Osteocyte (in vitro differentiated cells): ENCODE measurements at regions not wholly inside any gene's neighbourhood (a gene's known extent, or its start where the extent isn't known, plus 50 kb on each side); places are given as distances from the start of the nearest gene placed in this dataset.

Experiments
- DNase-seq: peaks from one replicate; pipeline ENCODE4 v3.0.0; 2021; ENCODE audit warnings: mixed read lengths; ENCODE audit not compliant: unreplicated experiment; ENCODE audit errors: extremely low spot score
- H3K27ac Mint-ChIP-seq: one replicate; pipeline ENCODE4 v1.8.0; 2021; ENCODE audit warnings: mild to moderate bottlenecking, mixed read lengths; ENCODE audit not compliant: unreplicated experiment
- H3K27me3 Mint-ChIP-seq: one replicate; pipeline ENCODE4 v1.8.0; 2021; ENCODE audit warnings: mixed read lengths; ENCODE audit not compliant: unreplicated experiment
- H3K36me3 Mint-ChIP-seq: one replicate; pipeline ENCODE4 v1.8.0; 2021; ENCODE audit warnings: mixed read lengths; ENCODE audit not compliant: unreplicated experiment
- H3K4me1 Mint-ChIP-seq: one replicate; pipeline ENCODE4 v1.8.0; 2021; ENCODE audit warnings: mixed read lengths; ENCODE audit not compliant: unreplicated experiment
- H3K4me3 Mint-ChIP-seq: one replicate; pipeline ENCODE4 v1.8.0; 2021; ENCODE audit warnings: mild to moderate bottlenecking, moderate library complexity, mixed read lengths; ENCODE audit not compliant: unreplicated experiment
- H3K9me3 Mint-ChIP-seq: one replicate; pipeline ENCODE4 v1.8.0; 2021; ENCODE audit warnings: mixed read lengths; ENCODE audit not compliant: unreplicated experiment
- TF ChIP-seq, protein P1 (sequence below): fragments of 200-600 bp; sonication (generic); IDR thresholded peaks from 2 replicates; pipeline ENCODE4 v1.5.0; 2021; ENCODE audit warnings: antibody characterized with exemption, mild to moderate bottlenecking, moderate library complexity

DNA sequence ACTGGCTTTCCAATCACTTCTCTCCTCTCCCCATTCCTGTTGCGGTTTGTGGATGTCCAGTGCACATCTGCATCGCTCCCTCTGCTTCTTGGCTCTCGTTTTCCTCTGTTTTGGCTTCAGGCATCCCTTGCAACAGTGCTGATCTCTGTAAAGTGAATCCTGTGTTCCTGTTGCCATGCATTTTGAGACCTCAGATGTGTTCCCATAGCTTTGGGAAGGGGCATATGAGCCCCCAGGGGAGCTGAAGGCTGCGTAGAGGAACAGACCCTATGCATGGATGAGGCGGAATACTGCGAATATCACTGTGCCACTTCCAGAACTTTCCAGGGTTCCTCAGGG lies 168.4 kb upstream of the HAAO start:
- no peaks in the 10 kb centered on the region for H3K36me3 Mint-ChIP-seq
- no peaks in the 10 kb centered on the region for H3K27me3 Mint-ChIP-seq
- H3K27ac Mint-ChIP-seq = peak overlapping the region; percentile 32
- H3K9me3 Mint-ChIP-seq = no peaks in the 10 kb centered on the region
- no peak overlapping the region for H3K4me3 Mint-ChIP-seq
- TF ChIP-seq, protein P1, sequence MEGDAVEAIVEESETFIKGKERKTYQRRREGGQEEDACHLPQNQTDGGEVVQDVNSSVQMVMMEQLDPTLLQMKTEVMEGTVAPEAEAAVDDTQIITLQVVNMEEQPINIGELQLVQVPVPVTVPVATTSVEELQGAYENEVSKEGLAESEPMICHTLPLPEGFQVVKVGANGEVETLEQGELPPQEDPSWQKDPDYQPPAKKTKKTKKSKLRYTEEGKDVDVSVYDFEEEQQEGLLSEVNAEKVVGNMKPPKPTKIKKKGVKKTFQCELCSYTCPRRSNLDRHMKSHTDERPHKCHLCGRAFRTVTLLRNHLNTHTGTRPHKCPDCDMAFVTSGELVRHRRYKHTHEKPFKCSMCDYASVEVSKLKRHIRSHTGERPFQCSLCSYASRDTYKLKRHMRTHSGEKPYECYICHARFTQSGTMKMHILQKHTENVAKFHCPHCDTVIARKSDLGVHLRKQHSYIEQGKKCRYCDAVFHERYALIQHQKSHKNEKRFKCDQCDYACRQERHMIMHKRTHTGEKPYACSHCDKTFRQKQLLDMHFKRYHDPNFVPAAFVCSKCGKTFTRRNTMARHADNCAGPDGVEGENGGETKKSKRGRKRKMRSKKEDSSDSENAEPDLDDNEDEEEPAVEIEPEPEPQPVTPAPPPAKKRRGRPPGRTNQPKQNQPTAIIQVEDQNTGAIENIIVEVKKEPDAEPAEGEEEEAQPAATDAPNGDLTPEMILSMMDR = no peak
- H3K4me1 Mint-ChIP-seq = peaks cover 69% of the 10 kb centered on the region
- DNase-seq = no peak

DNA sequence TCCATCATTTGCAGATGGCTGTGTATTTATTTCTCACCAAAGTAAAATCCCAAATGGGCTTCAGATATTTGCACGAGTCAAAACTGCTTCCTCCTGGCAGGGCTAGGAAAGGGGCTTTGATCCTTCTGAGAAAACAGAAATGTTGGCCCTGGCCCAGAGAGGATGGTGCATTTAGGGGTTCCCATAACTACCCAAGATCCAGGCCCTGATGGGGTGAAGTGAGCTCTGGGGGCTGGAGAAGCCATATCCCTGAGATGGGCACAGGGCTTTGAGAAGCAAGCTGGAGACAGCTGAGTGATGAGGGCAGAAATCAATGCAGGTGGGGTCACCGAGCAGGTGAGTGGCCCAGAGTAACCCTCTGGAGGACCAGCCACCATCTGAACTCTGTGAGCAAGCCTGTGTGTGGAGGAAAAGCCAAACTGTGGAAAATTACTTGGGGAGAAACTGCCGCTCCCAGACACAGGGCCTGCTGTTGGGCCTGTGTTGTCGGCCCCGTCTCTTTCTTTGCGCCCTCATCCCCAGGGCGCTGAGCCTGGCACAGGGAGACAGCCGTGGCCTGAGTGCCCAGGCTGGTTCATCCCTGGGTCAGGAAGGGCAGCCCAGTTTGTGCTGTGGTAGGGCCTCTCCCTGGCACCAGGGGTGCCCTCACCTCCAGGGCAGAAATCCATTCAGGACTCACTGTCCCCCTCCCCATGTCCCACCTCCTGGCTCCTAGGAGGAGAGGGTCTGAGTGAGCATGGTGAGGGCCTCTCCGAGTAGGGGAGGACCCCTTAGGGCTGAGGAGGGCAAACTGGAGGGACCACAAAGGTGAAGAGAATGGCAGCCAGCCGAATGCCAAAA lies 167.8 kb upstream of the HAAO start:
- H3K4me3 Mint-ChIP-seq = no peak overlapping the region
- TF ChIP-seq, protein P1 = no peak
- no peaks in the 10 kb centered on the region for H3K27me3 Mint-ChIP-seq
- H3K4me1 Mint-ChIP-seq = peaks cover 66% of the 10 kb centered on the region
- peak overlapping the region; percentile 78 for H3K27ac Mint-ChIP-seq
- no peak for DNase-seq
- no peaks in the 10 kb centered on the region for H3K36me3 Mint-ChIP-seq
- H3K9me3 Mint-ChIP-seq = no peaks in the 10 kb centered on the region

DNA sequence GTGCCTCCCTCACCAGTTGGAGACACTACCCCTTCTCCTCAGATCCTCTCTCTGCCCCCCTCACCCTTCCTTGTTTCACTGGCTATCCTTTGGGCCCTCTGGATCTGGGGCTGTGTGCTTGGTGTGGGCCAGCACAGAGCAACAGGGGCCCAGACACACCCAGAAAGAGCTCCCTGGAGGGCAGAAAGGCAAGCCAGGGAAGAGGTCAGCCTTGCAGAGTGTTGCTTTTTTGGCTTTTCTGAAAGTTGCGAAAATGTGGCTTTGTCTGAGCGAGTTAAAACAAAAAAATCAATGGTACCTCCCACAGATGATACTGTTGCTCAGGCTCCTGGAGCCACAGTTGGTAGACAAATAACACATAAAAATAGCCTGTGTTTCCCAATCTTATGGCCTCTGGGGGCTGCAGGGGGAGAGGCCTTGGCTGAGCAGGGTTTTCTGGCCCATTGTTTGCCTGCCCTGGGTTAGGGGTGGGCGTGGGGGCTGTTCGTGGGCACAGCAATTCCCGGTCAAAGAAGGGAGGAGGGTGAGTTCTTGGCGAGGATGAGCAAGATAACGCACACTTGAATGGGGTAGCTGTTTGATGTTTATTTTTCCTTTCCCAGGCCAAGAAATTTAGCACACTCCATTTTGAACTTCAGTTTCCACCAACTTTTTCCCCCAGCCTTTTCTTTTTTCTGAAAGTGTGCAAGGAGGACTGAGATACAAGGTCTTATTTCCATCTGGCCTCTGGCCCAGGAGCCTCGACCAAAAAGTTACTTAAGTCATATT lies 167.0 kb upstream of the HAAO start:
- no peaks in the 10 kb centered on the region for H3K27me3 Mint-ChIP-seq
- H3K4me1 Mint-ChIP-seq = peaks cover 65% of the 10 kb centered on the region
- DNase-seq = no peak
- peak overlapping the region; percentile 78 for H3K27ac Mint-ChIP-seq
- H3K9me3 Mint-ChIP-seq = no peaks in the 10 kb centered on the region
- TF ChIP-seq, protein P1 = no peak
- no peaks in the 10 kb centered on the region for H3K36me3 Mint-ChIP-seq
- H3K4me3 Mint-ChIP-seq = no peak overlapping the region

DNA sequence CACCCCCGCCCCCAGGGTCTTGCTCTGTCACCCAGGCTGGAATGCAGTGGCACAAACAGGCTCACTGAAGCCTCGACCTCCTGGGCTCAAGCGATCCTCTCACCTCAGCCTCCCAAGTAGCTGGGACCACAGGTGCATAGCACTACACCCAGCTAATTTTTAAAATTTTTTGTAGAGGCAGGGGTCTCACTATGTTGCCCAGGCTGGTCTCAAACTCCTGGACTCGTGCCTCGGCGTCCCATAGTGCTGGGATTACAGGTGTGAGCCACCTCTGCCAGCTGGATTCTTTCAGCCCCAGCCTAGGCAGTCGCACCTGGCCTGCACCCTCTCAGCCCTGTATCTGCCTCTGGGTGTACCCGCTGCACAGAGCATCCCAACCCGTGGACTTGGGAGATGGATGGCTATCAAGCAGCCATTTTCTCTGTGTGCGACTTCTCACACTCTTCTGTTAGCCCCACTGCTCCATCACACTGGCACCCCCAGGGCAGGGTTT lies 166.4 kb upstream of the HAAO start:
- Mint-ChIP-seq H3K9me3 (no peaks in the 10 kb centered on the region), H3K4me1 (peaks cover 68% of the 10 kb centered on the region), H3K27ac (peak overlapping the region; percentile 65), H3K27me3 (no peaks in the 10 kb centered on the region), H3K36me3 (no peaks in the 10 kb centered on the region), H3K4me3 (no peak overlapping the region)
- DNase-seq = no peak
- TF ChIP-seq, protein P1 = no peak

DNA sequence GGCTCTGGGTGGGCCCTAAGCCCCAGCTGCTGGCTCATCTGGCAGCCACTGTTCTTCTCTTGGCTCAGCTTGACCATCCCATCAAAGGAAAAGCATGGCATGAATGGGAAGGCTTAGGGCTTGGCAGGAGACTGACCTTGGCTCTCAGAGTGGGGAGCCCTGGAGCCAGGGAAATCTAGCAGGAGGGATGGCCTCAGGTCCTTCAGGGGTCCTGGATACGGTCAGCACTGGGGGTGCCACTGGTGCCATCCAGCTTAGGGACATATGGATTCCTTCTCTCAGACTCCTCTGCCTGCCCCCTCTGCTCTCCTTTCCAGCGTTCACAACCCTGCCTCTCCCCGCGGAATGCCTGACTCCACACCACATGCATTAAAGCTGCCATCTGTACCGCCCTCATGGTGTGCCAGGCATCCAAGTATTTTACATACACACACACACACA lies 165.5 kb upstream of the HAAO start:
- H3K27ac Mint-ChIP-seq = no peak overlapping the region

More for the DNA sequence above, 165.5 kb upstream of the HAAO start:
- H3K9me3 Mint-ChIP-seq = no peaks in the 10 kb centered on the region
- H3K36me3 Mint-ChIP-seq = no peaks in the 10 kb centered on the region
- peaks cover 62% of the 10 kb centered on the region for H3K4me1 Mint-ChIP-seq
- no peaks in the 10 kb centered on the region for H3K27me3 Mint-ChIP-seq
- TF ChIP-seq, protein P1 = no peak
- H3K4me3 Mint-ChIP-seq = no peak overlapping the region
- no peak for DNase-seq
